ENCODE measurements at regions not wholly inside any gene's neighbourhood (a gene's known extent, or its start where the extent isn't known, plus 50 kb on each side); places are given as distances from the start of the nearest gene placed in this dataset.

- TF ChIP-seq POLR2A (IDR thresholded peaks at IDR 0.05) (no peak), CTCF (IDR thresholded peaks at IDR 0.05) (no peak)
- WGBS, 4 donors = 70 to 77% (median 71%) methylated on average over 8 of the region's 8 CpGs
- intact Hi-C loops (cut with DNase I) = no loop called here
- no peak for DNase-seq
- Histone ChIP-seq H3K27me3 (no peaks in the 10 kb centered on the region), H3K27ac (no peak overlapping the region), H3K9me3 (peaks cover 0 to 12% (median 0%) of the 10 kb centered on the region in 12 donors), H3K4me1 (no peaks in the 10 kb centered on the region), H3K36me3 (no peaks in the 10 kb centered on the region), H3K4me3 (no peak overlapping the region)
- ATAC-seq = no peak
Observed at GRCh38 chr10:36373424-36374096, 731.5 kb upstream of the FZD8 start.

- WGBS, 4 donors = 66 to 83% (median 69%) methylated on average over 3 of the region's 3 CpGs
- intact Hi-C loops (cut with DNase I) = no loop called here
Observed at GRCh38 chr10:36367362-36367761, 725.3 kb upstream of the FZD8 start.

GRCh38 chr10:36366843-36367242 is 724.7 kb upstream of the FZD8 start:
- H3K36me3 ChIP-seq = no peaks in the 10 kb centered on the region
- no peak for ATAC-seq
- no peak overlapping the region for H3K4me3 ChIP-seq
- no peaks in the 10 kb centered on the region for H3K4me1 ChIP-seq
- H3K9me3 ChIP-seq = no peaks in the 10 kb centered on the region
- intact Hi-C loops (cut with DNase I) = no loop called here
- DNase-seq = no peak
- H3K27ac ChIP-seq = no peak overlapping the region
- H3K27me3 ChIP-seq = no peaks in the 10 kb centered on the region
- TF ChIP-seq POLR2A (IDR thresholded peaks at IDR 0.05) = no peak

More at GRCh38 chr10:36367362-36367761, 725.3 kb upstream of the FZD8 start:
- H3K36me3 ChIP-seq = no peaks in the 10 kb centered on the region
- no peak for TF ChIP-seq POLR2A (IDR thresholded peaks at IDR 0.05)
- no peak for TF ChIP-seq CTCF (IDR thresholded peaks at IDR 0.05)
- H3K27ac ChIP-seq = no peak overlapping the region
- no peaks in the 10 kb centered on the region for H3K9me3 ChIP-seq
- DNase-seq (no peak), ATAC-seq (no peak)
- no peaks in the 10 kb centered on the region for H3K27me3 ChIP-seq
- H3K4me1 ChIP-seq = no peaks in the 10 kb centered on the region
- H3K4me3 ChIP-seq = no peak overlapping the region

- H3K4me1 ChIP-seq = no peaks in the 10 kb centered on the region
- 93 to 99% (median 95%) methylated on average over 2 of the region's 2 CpGs for WGBS, 4 donors
- TF ChIP-seq CTCF (IDR thresholded peaks at IDR 0.05) (no peak), POLR2A (IDR thresholded peaks at IDR 0.05) (no peak)
Observed at GRCh38 chr10:36366065-36366464, 724.0 kb upstream of the FZD8 start.

GRCh38 chr10:36362257-36362656 is 720.2 kb upstream of the FZD8 start:
- Histone ChIP-seq H3K4me1 (no peaks in the 10 kb centered on the region), H3K36me3 (no peaks in the 10 kb centered on the region), H3K27ac (no peak overlapping the region), H3K4me3 (no peak overlapping the region), H3K27me3 (peaks cover 0 to 2% (median 0%) of the 10 kb centered on the region in 9 donors), H3K9me3 (no peaks in the 10 kb centered on the region)
- WGBS, 4 donors = 79 to 85% (median 83%) methylated on average over 2 of the region's 2 CpGs
- DNase-seq (no peak), ATAC-seq (no peak)
- TF ChIP-seq CTCF (IDR thresholded peaks at IDR 0.05) (no peak), POLR2A (IDR thresholded peaks at IDR 0.05) (no peak)
- intact Hi-C loops (cut with DNase I) = no loop called here

More at GRCh38 chr10:36366065-36366464, 724.0 kb upstream of the FZD8 start:
- intact Hi-C loops (cut with DNase I) = no loop called here
- ATAC-seq = no peak
- Histone ChIP-seq H3K4me3 (no peak overlapping the region), H3K36me3 (no peaks in the 10 kb centered on the region), H3K27ac (no peak overlapping the region), H3K9me3 (no peaks in the 10 kb centered on the region), H3K27me3 (no peaks in the 10 kb centered on the region)
- DNase-seq = no peak
